ENCODE measurements at regions not wholly inside any gene's neighbourhood (a gene's known extent, or its start where the extent isn't known, plus 50 kb on each side); places are given as distances from the start of the nearest gene placed in this dataset.

GRCh38 chr20:16653266-16653665, 76.6 kb upstream of the SNRPB2 start:
- no peak for ATAC-seq
- Histone ChIP-seq H3K27me3 (ENCODE audit: low read depth) (peaks cover 6% of the 10 kb centered on the region), H3K36me3 (no peaks in the 10 kb centered on the region), H3K9me3 (peaks cover 4% of the 10 kb centered on the region), H3K27ac (no peak overlapping the region), H3K4me1 (no peaks in the 10 kb centered on the region), H3K4me3 (no peak overlapping the region)
- no peak for DNase-seq
- intact Hi-C loops (cut with DNase I): no loop called here
- TF ChIP-seq CTCF (IDR thresholded peaks at IDR 0.05): no peak

GRCh38 chr20:16647875-16648597, 74.8 kb upstream of the KIF16B start:
- Histone ChIP-seq H3K27ac (no peak overlapping the region), H3K27me3 (ENCODE audit: low read depth) (peaks cover 9% of the 10 kb centered on the region), H3K36me3 (no peaks in the 10 kb centered on the region), H3K4me1 (no peaks in the 10 kb centered on the region), H3K4me3 (no peak overlapping the region), H3K9me3 (no peaks in the 10 kb centered on the region)
- ATAC-seq: no peak
- TF ChIP-seq CTCF (IDR thresholded peaks at IDR 0.05): no peak
- intact Hi-C loops (cut with DNase I): no loop called here
- DNase-seq: no peak

- Histone ChIP-seq H3K27me3 (ENCODE audit: low read depth) (peaks cover 4% of the 10 kb centered on the region), H3K4me1 (no peaks in the 10 kb centered on the region), H3K9me3 (no peaks in the 10 kb centered on the region), H3K36me3 (no peaks in the 10 kb centered on the region), H3K27ac (no peak overlapping the region), H3K4me3 (no peak overlapping the region)
- no peak for ATAC-seq
- intact Hi-C loops (cut with DNase I): no loop called here
- DNase-seq: no peak
- TF ChIP-seq CTCF (IDR thresholded peaks at IDR 0.05): no peak
Observed at GRCh38 chr20:16641511-16642023, 68.3 kb upstream of the KIF16B start.

GRCh38 chr20:16639027-16639941, 66.0 kb upstream of the KIF16B start:
- no peaks in the 10 kb centered on the region for H3K36me3 ChIP-seq
- TF ChIP-seq CTCF (IDR thresholded peaks at IDR 0.05): no peak
- H3K9me3 ChIP-seq: no peaks in the 10 kb centered on the region
- H3K4me1 ChIP-seq: no peaks in the 10 kb centered on the region
- H3K4me3 ChIP-seq: no peak overlapping the region
- no peak overlapping the region for H3K27ac ChIP-seq
- intact Hi-C loops (cut with DNase I): no loop called here
- DNase-seq: no peak
- ATAC-seq: no peak
- peaks cover 4% of the 10 kb centered on the region for H3K27me3 ChIP-seq (ENCODE audit: low read depth)

- no peak for TF ChIP-seq CTCF (IDR thresholded peaks at IDR 0.05)
- intact Hi-C loops (cut with DNase I): no loop called here
- H3K27ac ChIP-seq: no peak overlapping the region
- DNase-seq: no peak
- H3K4me3 ChIP-seq: no peak overlapping the region
- no peaks in the 10 kb centered on the region for H3K4me1 ChIP-seq
- no peaks in the 10 kb centered on the region for H3K9me3 ChIP-seq
- no peaks in the 10 kb centered on the region for H3K36me3 ChIP-seq
- H3K27me3 ChIP-seq (ENCODE audit: low read depth): no peaks in the 10 kb centered on the region
- no peak for ATAC-seq
Observed at GRCh38 chr20:16637797-16638196, 64.5 kb upstream of the KIF16B start.

All from lower lobe of right lung (tissue), 2 donors.